NCI-H1436 treated with DMSO at 0.1 percent for 48 hours (cell line): ENCODE measurements at regions not wholly inside any gene's neighbourhood (a gene's known extent, or its start where the extent isn't known, plus 50 kb on each side); places are given as distances from the start of the nearest gene placed in this dataset.

Source experiments
- DNase-seq: peaks from one replicate; lab custom pipeline; 2025; lab: John Stamatoyannopoulos, UW

DNA sequence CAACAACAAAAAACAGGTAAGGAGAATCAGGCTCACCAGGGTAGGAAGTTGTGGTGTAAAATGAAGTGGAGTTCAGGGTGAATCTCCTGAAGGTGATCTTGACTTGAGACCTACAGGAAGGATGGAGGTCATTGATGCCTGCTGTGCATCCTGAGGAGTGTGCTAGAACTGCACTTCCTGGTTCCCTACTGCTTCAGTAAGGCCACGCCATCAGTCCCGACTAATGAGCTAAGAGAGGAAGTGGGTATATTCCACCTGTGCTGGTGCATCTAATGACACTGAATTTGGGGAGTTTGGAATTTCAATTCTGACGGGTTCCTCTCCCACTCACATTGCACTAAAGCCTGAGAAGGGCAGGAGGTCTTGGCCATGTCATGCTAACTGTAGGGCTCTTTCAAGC lies 349.3 kb upstream of the SLC14A2 start:
- DNase-seq: no peak

DNA sequence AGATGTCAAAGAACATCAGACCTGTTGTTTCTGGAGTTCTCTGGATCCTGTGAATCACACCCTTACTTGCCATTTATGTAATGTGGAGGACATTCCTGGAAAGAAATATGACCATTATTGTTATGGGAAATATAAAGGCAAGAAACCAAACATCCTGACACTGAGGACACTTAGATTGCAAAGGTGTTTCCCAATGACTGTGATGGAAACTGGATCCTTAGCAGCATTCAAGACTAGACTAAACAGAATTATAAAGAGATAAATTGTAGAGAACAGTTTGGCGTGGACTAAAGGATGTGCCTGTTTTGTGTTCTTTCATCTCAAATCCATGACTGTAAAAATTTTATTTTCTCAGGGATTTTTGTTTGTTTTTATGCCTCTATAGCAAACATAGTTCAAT lies 347.7 kb upstream of the SLC14A2 start:
- DNase-seq: no peak

DNA sequence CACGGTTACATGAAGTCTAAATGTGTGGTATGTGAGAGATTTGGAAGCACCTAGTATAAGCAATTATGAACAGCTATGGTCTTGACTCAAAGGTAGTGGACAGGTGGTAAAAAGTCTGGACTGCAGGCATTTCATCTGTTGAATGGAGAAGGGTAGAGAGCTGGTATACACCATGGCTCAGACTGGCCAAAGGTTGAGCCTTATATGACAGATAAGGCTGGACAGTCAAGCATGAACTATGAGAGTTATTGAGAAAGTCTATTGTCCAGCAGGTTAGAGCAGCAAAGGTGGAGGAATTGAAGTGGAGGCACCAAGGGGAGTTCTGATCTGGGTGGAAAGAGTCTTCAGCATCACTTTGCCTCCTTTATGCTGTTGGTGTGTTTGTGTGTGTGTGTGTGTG lies 346.7 kb upstream of the SLC14A2 start:
- DNase-seq: no peak

DNA sequence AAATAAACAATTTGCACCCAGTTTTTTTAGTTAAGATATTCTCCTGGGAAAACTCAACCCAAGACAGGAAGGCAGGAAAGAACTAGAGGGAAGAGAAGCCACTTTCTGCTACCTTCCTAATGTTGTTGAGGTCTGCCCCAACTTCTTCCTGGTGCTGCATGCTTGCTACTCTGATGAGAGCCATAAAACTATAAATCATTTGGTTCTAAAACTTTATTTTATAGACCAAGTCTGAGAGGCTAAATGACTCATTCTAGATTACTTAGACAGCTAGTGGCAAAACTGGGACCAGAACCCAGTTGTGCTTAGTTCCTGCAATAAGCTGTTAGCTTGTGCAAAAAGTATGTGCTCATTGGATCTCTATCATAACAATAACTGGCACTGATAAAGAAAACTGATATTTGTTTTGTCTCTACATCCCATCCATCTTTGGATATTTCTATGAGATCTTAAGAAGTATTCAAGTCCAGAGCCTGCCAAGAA lies 344.9 kb upstream of the SLC14A2 start:
- DNase-seq: no peak

DNA sequence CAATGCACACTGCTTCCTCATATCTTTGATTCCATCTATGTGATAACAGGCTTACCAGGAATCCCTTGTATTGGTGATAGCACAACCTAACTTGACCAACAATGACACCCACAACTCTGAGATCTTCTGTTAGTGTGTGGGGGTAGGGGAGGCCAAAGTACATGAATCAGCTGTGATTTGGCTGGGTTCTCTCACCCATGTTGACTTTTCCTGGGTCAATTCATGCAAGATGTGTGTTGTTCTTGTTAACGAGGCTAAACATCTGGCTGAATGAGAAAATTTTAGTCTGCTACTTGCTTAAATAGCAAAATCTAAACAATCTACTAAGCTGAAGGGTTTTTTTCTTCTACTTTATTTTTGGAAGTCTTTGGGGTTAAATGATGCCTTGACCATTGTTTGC lies 341.2 kb upstream of the SLC14A2 start:
- no peak for DNase-seq

DNA sequence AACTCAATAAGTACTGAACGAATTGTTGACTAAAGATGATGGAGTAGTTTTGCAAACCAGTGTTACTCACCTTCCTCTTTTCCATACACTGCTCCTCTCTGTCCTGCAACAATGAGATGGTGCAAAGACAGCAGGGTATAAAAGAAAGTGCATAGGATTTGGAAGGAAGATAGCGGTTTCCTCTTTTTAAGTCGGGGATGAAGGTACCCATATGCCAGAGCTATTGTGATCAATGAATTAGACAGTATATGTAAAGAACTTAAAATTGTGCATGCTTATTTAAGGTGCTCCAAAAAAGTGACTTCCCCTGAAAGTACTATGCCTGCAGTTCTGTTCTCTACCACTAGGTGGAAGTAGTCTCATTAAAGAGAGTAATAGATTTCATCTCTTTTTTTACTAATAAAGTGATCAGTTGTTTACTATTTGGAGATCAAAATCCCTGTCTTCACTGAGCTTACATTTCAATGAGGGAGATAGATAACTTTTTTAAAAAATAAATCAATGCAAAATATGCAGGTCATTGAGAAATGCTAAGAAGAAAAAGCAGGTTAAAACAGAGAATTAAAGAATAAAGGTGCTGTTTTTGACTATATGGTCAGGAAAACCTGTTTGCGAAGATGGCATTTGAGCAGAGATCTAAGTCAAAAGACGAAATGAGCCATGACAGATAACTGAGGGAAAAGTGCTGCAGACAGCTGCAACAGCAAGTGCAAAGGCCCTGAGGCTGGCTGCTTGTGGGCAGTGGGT lies 339.7 kb upstream of the SLC14A2 start:
- DNase-seq: no peak

DNA sequence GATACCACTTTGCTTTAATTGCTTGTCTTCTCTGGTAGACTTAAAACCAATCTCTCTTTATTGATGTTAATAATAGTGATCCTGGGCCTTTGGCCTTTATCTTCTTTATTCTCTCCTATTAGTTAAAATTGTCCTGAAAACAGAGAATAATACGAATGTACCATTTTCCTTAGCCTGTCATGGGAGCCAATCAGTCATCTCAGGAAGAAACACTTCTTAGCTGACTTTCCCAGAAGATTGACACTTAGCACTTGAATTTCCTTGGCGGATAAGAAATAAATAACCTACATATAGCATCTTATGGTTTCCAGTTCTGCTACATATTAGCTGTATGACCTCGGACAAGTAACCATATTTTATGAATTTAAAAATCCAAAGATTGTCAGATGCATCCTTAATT lies 338.4 kb upstream of the SLC14A2 start:
- no peak for DNase-seq

DNA sequence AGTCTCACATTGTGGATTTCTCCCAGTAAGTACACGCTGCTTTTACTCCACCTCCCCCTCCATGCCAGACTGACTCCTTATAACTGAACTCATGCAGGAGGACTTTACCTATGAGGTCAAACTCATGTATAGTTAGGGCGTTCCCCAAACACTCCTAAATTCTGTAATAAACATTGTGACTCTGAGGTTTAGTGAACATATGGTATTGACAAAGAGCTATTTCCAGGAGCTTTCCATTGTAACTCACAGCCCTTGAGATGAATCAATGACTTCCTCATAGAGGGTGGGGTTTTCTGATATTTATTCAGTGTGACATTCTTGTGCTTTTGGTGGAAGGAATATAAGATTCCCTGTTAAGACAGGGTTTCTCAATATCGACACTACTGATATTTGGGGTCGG lies 337.4 kb upstream of the SLC14A2 start:
- DNase-seq: no peak

DNA sequence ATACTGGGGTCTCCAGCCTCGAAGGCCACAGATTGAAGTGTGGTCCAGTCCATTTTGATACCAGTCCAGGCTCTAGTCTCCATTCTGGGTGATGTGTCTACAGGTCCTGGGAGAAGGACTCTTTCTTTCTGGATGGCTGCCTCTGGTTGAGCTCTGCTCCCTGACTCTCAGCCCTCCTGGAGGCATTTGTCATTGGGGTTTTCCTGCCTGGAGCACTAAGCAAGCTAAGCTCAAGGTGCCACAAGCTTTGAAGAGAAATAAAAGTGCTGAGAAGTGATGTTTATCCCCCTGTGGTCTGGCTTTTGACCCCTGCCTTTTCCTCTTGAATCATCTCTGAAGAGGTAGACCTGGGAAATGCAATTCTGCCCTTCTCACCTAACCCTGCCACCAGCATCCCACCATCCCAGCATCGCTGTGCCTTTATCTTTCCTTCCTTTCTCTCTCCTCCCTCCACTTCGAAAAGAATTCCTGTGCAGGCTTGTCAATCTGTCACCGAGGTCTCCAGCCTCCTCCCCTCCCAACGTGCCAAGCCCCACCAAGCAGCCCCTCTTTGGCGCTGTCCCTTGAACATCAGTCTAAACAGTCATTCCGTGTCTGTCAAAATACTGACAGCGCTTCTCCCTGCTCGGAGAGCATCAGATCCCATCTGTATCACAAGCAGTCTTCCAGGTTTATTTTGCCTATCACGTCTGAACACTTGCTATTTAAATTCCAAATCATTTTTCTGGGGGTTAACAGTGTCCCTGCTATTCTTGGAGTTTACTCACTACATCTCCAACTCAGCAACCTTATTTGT lies 334.6 kb upstream of the SLC14A2 start:
- DNase-seq: no peak

DNA sequence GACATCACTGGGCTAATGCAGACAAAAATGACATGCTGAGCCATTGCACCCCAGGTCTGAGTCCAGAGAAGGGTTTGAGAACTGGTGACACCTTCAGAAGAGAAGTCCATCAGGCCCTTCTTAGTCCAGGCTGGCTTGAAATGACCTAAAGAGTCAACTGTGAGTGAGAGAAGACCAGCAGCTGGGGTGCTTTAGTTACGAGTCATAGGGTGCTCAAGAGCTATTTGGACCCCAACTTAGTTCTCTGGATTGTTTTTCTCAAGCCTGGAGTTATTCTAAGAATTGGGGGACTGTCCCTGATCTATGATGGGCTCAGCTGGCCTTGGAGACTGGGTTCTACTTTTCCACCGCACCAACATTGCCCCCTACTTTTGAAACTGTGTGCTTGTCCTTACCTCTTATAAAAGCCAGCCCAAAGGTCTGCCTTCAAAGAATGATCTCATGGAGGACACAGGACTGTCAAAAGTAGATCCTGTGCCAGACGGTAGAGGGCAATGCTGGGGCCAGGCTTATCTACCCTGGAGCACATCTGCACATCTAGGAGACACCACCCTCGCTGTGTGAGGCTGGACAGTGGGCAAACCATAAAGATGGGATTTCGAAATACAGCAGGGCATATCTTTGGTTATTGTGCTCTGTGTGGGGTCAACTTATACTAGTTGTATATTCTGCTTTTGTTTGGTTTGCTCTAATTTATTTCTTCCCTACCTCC lies 333.0 kb upstream of the SLC14A2 start:
- DNase-seq: no peak

DNA sequence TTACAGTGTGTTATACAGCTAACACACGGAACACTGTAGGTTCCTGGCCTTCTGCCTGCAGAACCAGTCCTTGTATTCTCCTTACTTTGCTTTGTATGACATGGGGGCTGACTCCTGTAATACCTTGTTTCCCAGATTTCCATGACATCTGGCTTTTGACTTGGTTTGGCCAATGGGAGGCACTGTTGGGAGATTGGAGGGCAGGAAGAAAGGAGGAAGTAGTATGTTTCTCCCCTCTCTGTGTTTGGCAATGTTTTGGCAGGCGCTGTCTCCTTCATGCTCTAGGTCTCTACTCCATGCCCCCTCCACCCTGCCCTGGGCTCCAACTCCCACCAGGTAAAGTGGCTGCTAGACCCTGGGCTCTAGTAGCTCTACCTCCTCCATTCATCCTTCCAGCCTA lies 331.1 kb upstream of the SLC14A2 start:
- DNase-seq: no peak

DNA sequence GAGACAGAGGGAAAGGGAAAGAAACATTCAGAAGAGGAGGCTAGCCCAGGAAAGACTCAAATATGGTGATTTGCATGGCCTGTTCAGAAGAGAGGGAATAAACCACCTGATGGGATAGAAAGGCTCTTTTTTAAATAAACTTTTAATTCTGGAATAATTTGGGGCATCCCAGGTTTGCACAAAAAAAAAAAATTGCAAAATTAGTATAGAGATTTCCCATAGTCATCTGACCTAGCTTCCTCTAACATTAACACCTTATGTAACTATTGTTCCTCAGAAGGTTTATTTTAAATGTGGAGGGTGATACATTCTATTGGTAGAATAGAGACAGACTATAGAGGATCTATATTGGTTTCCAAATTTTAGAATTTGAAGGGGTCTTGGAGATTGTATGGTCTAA lies 330.4 kb upstream of the SLC14A2 start:
- no peak for DNase-seq

DNA sequence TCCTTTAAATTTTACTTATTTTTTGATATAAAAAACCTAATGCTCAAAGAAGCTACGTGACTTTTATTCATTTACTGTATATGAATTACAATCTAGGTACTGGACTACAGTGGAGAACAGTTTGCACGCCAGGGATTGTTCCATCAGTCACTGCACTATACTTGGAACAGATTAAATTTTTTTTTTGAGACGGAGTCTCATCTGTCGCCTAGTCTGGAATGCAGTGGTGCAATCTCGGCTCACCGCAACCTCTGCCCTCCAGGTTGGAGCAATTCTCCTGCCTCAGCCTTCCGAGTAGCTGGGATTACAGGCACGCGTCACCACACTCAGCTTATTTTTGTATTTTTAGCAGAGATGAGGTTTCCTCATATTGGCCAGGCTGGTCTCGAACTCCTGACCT lies 330.0 kb upstream of the SLC14A2 start:
- no peak for DNase-seq

DNA sequence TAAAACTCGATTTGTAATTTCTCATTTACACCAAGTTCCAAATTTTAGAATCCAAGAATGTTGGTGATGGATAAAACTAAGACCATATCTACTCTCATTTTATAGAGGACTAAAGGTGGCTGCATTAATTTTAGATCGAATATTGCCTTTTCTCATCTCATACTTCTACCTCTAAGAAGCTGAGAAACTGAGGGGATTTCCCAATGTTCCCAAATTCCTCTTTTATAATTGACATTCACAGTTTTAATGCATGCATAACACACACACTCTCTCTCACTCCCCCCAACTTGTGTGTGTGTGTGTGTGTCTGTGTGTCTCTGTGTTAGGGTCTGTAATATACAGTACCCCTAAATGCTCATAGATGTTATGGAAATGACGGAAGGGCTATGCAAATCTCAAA lies 328.8 kb upstream of the SLC14A2 start:
- no peak for DNase-seq

DNA sequence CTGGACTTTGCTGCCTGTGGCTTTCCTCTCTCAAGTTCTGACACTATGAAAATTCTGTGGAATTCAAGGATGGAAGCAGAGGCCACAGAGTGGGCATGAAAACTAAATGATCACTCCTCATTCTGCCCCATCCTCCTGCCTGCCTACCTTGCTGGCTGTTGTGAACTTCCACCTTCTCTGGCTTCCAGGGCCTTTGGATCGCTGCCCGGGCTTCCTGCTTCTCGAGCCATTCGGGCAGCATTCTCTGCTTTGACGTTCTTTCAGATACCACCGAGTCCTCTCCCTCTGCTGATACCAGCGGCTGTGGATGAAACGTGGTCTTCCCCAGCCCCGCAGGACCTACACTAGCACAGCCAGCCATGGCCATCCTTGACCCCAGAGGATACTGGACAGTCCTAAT lies 327.7 kb upstream of the SLC14A2 start:
- DNase-seq: no peak

DNA sequence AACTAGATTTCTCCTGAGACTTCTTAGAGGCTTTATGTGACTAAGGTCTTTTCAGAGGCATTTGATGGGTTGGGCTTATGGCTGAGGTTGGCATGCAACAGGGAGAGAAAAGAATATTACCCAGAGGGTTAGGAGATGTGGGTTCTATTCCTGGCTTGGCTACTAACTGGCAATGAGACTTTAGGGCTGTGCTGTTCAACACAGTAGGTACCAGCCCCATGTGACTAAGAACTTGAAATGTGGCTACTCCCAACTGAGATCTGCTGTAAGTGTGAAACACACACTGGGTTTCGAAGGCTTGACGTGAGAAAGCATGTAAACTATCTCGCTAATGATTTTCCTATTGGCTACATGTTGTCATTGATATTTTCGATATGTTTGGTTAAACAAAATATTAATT lies 324.9 kb upstream of the SLC14A2 start:
- no peak for DNase-seq

DNA sequence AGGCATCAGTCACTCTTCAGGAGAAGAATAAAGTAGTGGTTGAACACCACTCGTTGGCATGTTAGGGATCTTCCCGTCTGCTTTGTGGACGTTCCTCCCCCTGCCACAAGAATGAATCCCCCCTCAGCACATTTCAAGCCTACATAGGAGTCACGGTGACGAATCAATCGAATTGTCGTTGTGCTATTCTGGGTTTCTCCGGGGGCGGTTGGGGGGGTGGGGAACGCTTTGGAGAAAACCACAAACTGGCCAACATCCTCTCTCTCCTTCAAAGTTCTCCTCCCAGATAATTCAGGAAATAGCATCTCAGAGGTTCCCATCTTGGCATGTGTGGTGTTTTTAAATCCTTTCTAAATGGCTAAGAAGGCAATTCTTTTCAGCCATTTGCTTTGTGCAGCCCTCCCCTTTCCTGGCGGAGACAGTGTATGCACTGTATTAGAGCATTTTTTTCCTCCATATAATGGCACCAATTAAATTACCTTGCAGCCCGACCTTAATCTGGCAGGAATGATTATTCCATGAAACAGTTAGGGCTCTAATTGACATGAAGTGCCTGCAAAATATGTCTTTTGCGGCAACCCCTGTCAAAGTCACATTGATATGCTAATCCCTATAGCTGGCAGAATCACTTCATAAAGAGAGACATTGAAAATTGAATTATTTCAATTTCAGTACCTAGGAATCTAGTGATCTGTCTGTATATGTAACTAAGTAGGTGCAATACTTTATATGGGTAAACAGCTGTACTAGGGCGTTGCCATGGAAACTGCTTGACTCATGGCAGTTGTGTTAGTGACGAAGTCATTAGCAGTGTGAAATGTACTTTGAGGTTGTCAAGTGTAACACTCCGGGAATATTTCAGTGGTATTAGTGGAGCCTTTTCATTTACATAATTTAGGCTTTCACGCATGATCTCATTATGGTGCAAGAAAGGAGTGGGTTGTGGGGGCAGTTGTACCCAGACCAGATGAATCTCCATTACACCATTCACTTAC lies 323.4 kb upstream of the SLC14A2 start:
- DNase-seq: peak; percentile 74

DNA sequence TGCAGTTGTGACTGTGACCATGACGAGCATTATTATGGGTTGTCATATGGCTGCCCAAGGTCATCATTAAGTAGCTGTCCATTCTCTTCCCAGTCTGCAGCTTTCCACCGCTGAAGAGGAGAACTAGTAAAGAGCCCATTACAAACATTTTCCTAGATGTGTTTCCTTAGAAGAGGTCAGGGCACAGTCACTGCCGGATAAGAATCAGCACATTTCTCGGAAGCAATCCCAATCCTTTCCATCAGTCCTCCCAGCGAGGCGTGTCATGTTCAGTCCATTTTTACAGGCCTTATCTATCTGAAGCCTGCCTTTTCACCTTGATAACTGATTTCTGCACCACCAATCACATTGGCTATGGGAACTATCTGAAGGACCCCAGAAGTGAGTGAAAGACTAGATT lies 319.9 kb upstream of the SLC14A2 start:
- no peak for DNase-seq

DNA sequence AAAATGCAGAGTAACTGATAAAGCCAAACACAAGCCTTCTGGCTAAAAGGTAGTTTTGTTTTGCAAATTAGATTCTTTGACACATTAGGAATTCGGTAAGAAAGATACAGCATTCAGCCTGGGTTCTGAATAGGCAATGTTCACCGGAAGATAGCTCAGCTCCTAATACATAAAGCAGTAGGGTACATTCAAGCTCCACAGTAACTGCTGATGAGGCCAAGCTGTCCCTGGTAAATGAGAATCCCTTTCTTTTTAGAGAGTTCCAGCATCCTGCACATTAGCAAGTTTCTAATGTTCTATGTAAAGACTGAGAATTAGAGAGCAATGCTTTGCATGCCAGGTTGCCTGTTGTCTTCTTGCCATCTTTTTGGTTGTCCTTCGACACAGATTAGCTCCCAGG lies 316.3 kb upstream of the SLC14A2 start:
- DNase-seq: no peak

DNA sequence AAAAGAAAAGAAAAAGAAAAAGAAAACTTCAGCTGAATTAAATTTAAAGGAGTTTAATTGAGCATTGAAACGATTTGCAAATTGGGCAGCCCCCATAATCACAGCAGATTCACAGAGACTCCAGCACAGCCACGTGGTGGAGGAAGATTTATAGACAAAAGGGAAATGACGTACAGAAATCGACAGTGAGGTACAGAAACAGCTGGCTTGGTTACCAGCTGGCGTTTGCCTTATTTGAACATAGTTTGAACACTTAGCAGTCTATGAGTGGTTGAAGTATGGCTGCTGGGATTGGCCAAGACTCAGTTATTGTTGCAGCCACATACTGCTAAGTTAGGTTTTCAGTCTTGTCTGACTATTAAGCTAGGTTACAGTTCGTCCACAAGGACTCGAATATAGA lies 312.2 kb upstream of the SLC14A2 start:
- no peak for DNase-seq

DNA sequence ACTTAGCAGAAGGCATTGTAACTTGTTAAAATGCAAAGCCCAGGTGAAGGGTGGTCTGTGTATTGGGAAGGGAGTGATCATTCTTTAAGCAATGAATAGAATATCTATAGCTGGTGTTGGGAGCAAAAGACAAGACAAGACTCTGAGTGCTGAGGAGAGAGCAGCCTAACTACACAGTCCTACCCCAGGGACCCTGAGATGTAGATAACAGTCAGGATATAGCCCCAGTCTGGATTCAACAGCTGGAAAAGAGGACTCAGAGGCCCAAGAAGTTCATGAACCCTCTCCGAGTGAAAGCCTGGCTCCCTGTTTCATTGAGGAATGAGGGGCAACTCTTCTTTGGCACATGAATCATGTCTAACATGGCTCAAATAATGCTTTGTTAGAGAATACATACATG lies 310.7 kb upstream of the SLC14A2 start:
- DNase-seq: no peak
